Heart left ventricle (tissue), 13 donors: ENCODE measurements at regions not wholly inside any gene's neighbourhood (a gene's known extent, or its start where the extent isn't known, plus 50 kb on each side); places are given as distances from the start of the nearest gene placed in this dataset.

Experiments used
- CTCF ChIP-seq, 12 donors: fragments of 200-600 bp; sonication (generic) in 4 of 12; IDR thresholded peaks; one replicate each; pipeline versions ENCODE4 v1.5.0 to v1.8.0; 2018 to 2022; ENCODE audit warnings: antibody characterized with exemption in 12 of 12, mild to moderate bottlenecking in 5 of 12
- POLR2A ChIP-seq, 2 donors: fragments of 450-650 bp; IDR thresholded peaks; one replicate each; pipeline ENCODE4 v1.6.1; 2017; ENCODE audit warnings: antibody characterized with exemption in 2 of 2, mild to moderate bottlenecking in 2 of 2, moderate library complexity in 2 of 2
- donor health status: ischemic (EF 13 %, LVEDD 7.1; RV severe dilation, severe dysfunction).
- donor health status: DM: no; HTN: yes; CAD: no.
- donor health status: DM: no; HTN: no; CAD: no.
- donor health status: ischemic (EF 25% LVEDD 6.9; RV normal size, moderate dysfunction).
- donor health status: ischemic (EF 25% LVEDD 5.7; RV mildly dilated, moderate dysfunction).
- donor health status: ischemic (EF 35%, LVEDD 5.7; RV mildly dilated, moderate dysfunction).
- donor health status: nonischemic (EF 11% LVEDD 7.7; RV severe dilation, severe dysfunction).
- donor health status: DM: yes; HTN: yes; CAD: no.
- donor health status: PGD.
- donor health status: ischemic (EF 29% LVEDD 5.4; RV normal size, mild dysfunction).
- donor health status: nonischemic (EF 23%, LVEDD 6.1; RV moderate dilation, normal function).

- no peak for TF ChIP-seq CTCF (IDR thresholded peaks at IDR 0.05)
- TF ChIP-seq POLR2A (IDR thresholded peaks at IDR 0.05) = no peak
Observed at GRCh38 chr2:114122930-114123329, 233.0 kb downstream of the ACTR3 start.
